K562 (cell line): ENCODE measurements at regions not wholly inside any gene's neighbourhood (a gene's known extent, or its start where the extent isn't known, plus 50 kb on each side); places are given as distances from the start of the nearest gene placed in this dataset.

ENCODE experiments used
- ATAC-seq: fragments of 200-7000 bp; cut with Tn5 transposase; 3 replicates; pipeline ENCODE4 v1.9.1; 2020; ENCODE audit warnings: moderate library complexity
- BruUV-seq: library from RNA; stranded (reverse); fragments of 400-500 nt; replicated peaks from 2 replicates; lab custom pipeline; 2021; lab: Mats Ljungman, UMichigan
- CTCF ChIA-PET: fragments of 300-600 bp; formaldehyde crosslinking; extraction: SDS; loops from one replicate; lab custom pipeline; 2021; ENCODE audit warnings: low intra/inter-chr PET ratio; lab: Yijun Ruan, JAX
- POLR2A ChIA-PET: fragments of 300-600, 350-650 bp; sonication (Branson Sonifier 250); formaldehyde crosslinking; extraction: SDS; loops from one replicate; lab custom pipeline; 2021; ENCODE audit warnings: antibody characterized with exemption, inconsistent platforms; lab: Yijun Ruan, JAX
- DNase-seq, 4 experiments: peaks; one replicate each; pipeline versions ENCODE4 v3.0.0 to v3.0.0-alpha.2; 2011 to 2018; ENCODE audit warnings: low spot score in 3 of 4, mixed read lengths in 3 of 4; ENCODE audit errors: extremely low read depth in 1 of 4
- FAIRE-seq: peaks from 2 replicates; lab custom pipeline; 2011; peaks lifted over from hg19 to GRCh38; lab: Jason Lieb, UNC
- H2AFZ ChIP-seq: 2 replicates; pipeline ENCODE4 v1.6.0; 2011; ENCODE audit warnings: low read depth, low read length, control low read depth, inconsistent platforms
- H3K27ac ChIP-seq: fragments of 200-600 bp; 3 replicates; pipeline ENCODE4 v1.8.0; 2011; ENCODE audit warnings: low read depth, mild to moderate bottlenecking, control low read depth, inconsistent platforms, low read length, moderate library complexity, mixed read lengths; ENCODE audit errors: extremely low read depth
- H3K27me3 ChIP-seq, 2 experiments: fragments of 300-600 bp in 1 of 2; 2 replicates in 1 of 2; 3 replicates in 1 of 2; pipeline versions ENCODE4 v1.6.0 to v1.8.0; 2011; ENCODE audit warnings: inconsistent platforms in 2 of 2, low read length in 2 of 2, mild to moderate bottlenecking in 1 of 2, mixed read lengths in 1 of 2, moderate library complexity in 1 of 2; ENCODE audit not compliant: control insufficient read depth in 2 of 2, insufficient read depth in 2 of 2
- H3K36me3 ChIP-seq: fragments of 300-600 bp; 3 replicates; pipeline ENCODE4 v1.8.0; 2011; ENCODE audit warnings: mild to moderate bottlenecking, low read length, inconsistent platforms; ENCODE audit not compliant: control insufficient read depth, insufficient read depth
- H3K4me1 ChIP-seq, 2 experiments: fragments of 200-600 bp in 1 of 2; replicated peaks in 1 of 2; 2 replicates in 1 of 2; 3 replicates in 1 of 2; pipeline versions ENCODE4 v1.5.1 to v1.8.0; 2011; ENCODE audit warnings: inconsistent platforms in 2 of 2, low read length in 2 of 2, mild to moderate bottlenecking in 1 of 2, mixed read lengths in 1 of 2, moderate library complexity in 1 of 2; ENCODE audit not compliant: control insufficient read depth in 2 of 2, insufficient read depth in 2 of 2
- H3K4me2 ChIP-seq: 2 replicates; pipeline ENCODE4 v1.6.1; 2011; ENCODE audit warnings: low read length, control low read depth, inconsistent platforms, mixed read lengths; ENCODE audit not compliant: insufficient read depth
- H3K4me3 ChIP-seq: fragments of 200-600 bp; sonication (generic), shearing (Covaris generic); 2 replicates; pipeline ENCODE4 v1.5.1; 2016; ENCODE audit warnings: control low read depth, inconsistent platforms
- H3K79me2 ChIP-seq: fragments of 200-600 bp; 3 replicates; pipeline ENCODE4 v1.8.0; 2011; ENCODE audit warnings: low read length, inconsistent platforms; ENCODE audit not compliant: control insufficient read depth, insufficient read depth
- H3K9ac ChIP-seq, 2 experiments: 2 replicates each; pipeline versions ENCODE4 v1.6.0 to v1.6.1; 2011; ENCODE audit warnings: low read depth in 2 of 2, low read length in 2 of 2, control low read depth in 1 of 2, inconsistent platforms in 1 of 2, mild to moderate bottlenecking in 1 of 2, mixed read lengths in 1 of 2; ENCODE audit not compliant: insufficient read depth in 1 of 2
- H3K9me1 ChIP-seq: one replicate; pipeline ENCODE4 v1.6.0; 2011; ENCODE audit warnings: inconsistent platforms, mild to moderate bottlenecking, low read length, moderate library complexity; ENCODE audit not compliant: control insufficient read depth, insufficient read depth
- H3K9me3 ChIP-seq: replicated peaks from 2 replicates; pipeline ENCODE4 v1.5.1; 2011; ENCODE audit warnings: low read depth, low read length, inconsistent platforms; ENCODE audit not compliant: control insufficient read depth, insufficient read depth
- H4K20me1 ChIP-seq: replicated peaks from 2 replicates; pipeline ENCODE4 v1.6.1; 2011; ENCODE audit warnings: low read length, inconsistent platforms, mixed read lengths; ENCODE audit not compliant: control insufficient read depth, insufficient read depth
- MAFK ChIP-seq: IDR thresholded peaks from 2 replicates; pipeline ENCODE4 v1.6.1; 2011; ENCODE audit warnings: low read length, improper control_type of control experiment
- MEF2A ChIP-seq: IDR thresholded peaks from 2 replicates; pipeline ENCODE4 v1.6.1; 2011; ENCODE audit warnings: low read depth, mild to moderate bottlenecking, low read length, moderate library complexity; ENCODE audit not compliant: control insufficient read depth
- PHB ChIP-seq: fragments of 250-450 bp; sonication (Bioruptor Pico); IDR thresholded peaks from 2 replicates; pipeline ENCODE4 v1.5.0; 2021
- ZNF830 ChIP-seq: fragments of 250-450 bp; sonication (Bioruptor Pico); IDR thresholded peaks from 2 replicates; pipeline ENCODE4 v1.5.0; 2021; ENCODE audit warnings: mild to moderate bottlenecking
- WGBS: fragments of 100-300 bp; shearing (Covaris generic); methylation state at CpG from one replicate; pipeline ENCODE4 v1.1.6; 2016; ENCODE audit warnings: low coverage, mixed read lengths; ENCODE audit not compliant: insufficient coverage; ENCODE audit errors: missing lambda C conversion rate; 5-methylcytosine and 5-hydroxymethylcytosine counted together
- in situ Hi-C: fragments of 300-500 bp; cut with MboI; formaldehyde crosslinking; loops from 4 replicates; pipeline ENCODE4 v1.15.0; 2018; ENCODE audit warnings: inconsistent platforms, mixed read lengths
- intact Hi-C: fragments of 100-400 bp; cut with micrococcal nuclease; formaldehyde crosslinking; loops from 2 replicates; pipeline ENCODE4 v1.14.2; 2022
- TF ChIP-seq, protein P1 (sequence below): IDR thresholded peaks from 2 replicates; pipeline ENCODE4 v1.6.1; 2012; ENCODE audit warnings: low read depth, low read length, improper control_type of control experiment, borderline replicate concordance

DNA sequence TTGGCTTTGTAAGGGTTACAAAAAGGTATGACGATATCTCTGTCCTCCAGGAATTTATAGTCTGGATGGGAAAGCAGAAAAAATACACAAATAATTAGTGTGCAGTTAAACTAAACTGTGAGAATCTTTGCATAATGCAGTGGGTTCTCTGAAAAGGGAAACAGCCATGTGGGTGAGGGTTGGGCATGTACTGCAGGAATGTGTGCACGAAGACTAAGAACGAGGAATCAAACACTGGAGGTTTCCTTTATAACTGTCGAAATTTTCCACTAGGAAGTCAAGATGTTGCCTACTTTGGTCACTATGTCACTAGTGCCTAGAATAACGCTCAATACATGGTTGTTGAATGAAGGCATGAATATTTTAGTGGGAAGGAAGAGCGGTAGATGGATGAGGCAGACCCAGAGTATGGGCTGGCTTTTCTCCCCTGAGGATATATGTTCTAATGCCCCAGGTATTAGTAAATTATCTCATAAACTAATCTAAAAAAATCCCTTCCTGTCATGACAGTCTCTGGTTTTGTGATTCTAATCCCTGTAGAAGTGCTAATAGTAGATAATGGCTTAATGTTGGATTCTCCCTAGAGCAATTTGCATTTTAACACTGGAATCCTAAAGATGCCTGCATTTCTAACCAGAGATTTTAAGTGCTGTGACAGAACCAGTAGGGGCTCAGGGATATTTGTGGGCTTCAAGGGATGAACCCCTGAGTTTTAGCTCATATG lies 227.3 kb downstream of the NMUR2 start:
- WGBS = 0% methylated on average over 6 of the region's 6 CpGs
- Histone ChIP-seq H3K27ac (no peak overlapping the region), H3K79me2 (no peaks in the 10 kb centered on the region), H3K4me3 (no peak overlapping the region), H3K4me1 (no peaks in the 10 kb centered on the region), H3K9me1 (no peaks in the 10 kb centered on the region), H3K4me2 (no peak overlapping the region), H3K36me3 (no peaks in the 10 kb centered on the region), H2AFZ (no peak overlapping the region), H3K9me3 (no peaks in the 10 kb centered on the region), H3K9ac (no peak overlapping the region), H4K20me1 (no peaks in the 10 kb centered on the region), H3K27me3 (no peaks in the 10 kb centered on the region)
- no peak for FAIRE-seq
- no peak for ATAC-seq
- ChIA-PET CTCF (no interaction called here), POLR2A (no interaction called here)
- intact Hi-C loops (no loop called here), in situ Hi-C loops (no loop called here)
- BruUV-seq = no TSS peak
- no peak for DNase-seq
- TF ChIP-seq ZNF830 (CRISPR knock-in tag) (no peak), MAFK (no peak), PHB (CRISPR knock-in tag) (no peak), MEF2A (no peak)
- TF ChIP-seq, protein P1, sequence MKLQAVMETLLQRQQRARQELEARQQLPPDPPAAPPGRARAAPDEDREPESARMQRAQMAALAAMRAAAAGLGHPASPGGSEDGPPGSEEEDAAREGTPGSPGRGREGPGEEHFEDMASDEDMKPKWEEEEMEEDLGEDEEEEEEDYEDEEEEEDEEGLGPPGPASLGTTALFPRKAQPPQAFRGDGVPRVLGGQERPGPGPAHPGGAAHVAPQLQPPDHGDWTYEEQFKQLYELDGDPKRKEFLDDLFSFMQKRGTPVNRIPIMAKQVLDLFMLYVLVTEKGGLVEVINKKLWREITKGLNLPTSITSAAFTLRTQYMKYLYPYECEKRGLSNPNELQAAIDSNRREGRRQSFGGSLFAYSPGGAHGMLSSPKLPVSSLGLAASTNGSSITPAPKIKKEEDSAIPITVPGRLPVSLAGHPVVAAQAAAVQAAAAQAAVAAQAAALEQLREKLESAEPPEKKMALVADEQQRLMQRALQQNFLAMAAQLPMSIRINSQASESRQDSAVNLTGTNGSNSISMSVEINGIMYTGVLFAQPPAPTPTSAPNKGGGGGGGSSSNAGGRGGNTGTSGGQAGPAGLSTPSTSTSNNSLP = no peak
